GM23248 (cell line): ENCODE measurements at regions not wholly inside any gene's neighbourhood (a gene's known extent, or its start where the extent isn't known, plus 50 kb on each side); places are given as distances from the start of the nearest gene placed in this dataset.

Source experiments
- DNase-seq: peaks from one replicate; pipeline ENCODE4 v3.0.0-alpha.2; 2015
- H2AFZ ChIP-seq: fragments of 200-600 bp; sonication (generic); 2 replicates; pipeline ENCODE4 v1.6.1; 2016; ENCODE audit warnings: antibody characterized with exemption
- H3F3A ChIP-seq: fragments of 200-600 bp; sonication (generic); 2 replicates; pipeline ENCODE4 v1.6.1; 2016; ENCODE audit warnings: mild to moderate bottlenecking, antibody characterized with exemption, mixed run types; ENCODE audit not compliant: insufficient read depth
- H3K27ac ChIP-seq: fragments of 200-600 bp; sonication (generic); 2 replicates; pipeline ENCODE4 v1.5.1; 2016; ENCODE audit warnings: mild to moderate bottlenecking
- H3K27me3 ChIP-seq: fragments of 200-600 bp; sonication (generic); replicated peaks from 2 replicates; pipeline ENCODE4 v1.6.1; 2016; ENCODE audit warnings: mild to moderate bottlenecking; ENCODE audit not compliant: insufficient read depth
- H3K36me3 ChIP-seq: fragments of 200-600 bp; sonication (generic); 2 replicates; pipeline ENCODE4 v1.6.1; 2016; ENCODE audit warnings: low read depth, mild to moderate bottlenecking
- H3K4me1 ChIP-seq: fragments of 200-600 bp; sonication (generic); 2 replicates; pipeline ENCODE4 v1.6.1; 2016; ENCODE audit warnings: mild to moderate bottlenecking; ENCODE audit not compliant: insufficient read depth
- H3K4me2 ChIP-seq: fragments of 200-600 bp; sonication (generic); one replicate; pipeline ENCODE4 v1.6.1; 2016; ENCODE audit warnings: mild to moderate bottlenecking; ENCODE audit not compliant: unreplicated experiment
- H3K4me3 ChIP-seq: fragments of 200-600 bp; sonication (generic); 2 replicates; pipeline ENCODE4 v1.5.1; 2016; ENCODE audit warnings: mild to moderate bottlenecking
- H3K79me2 ChIP-seq: fragments of 200-600 bp; sonication (generic); 2 replicates; pipeline ENCODE4 v1.6.1; 2016; ENCODE audit warnings: mild to moderate bottlenecking; ENCODE audit not compliant: insufficient read depth
- H3K9ac ChIP-seq: fragments of 200-600 bp; sonication (generic); 2 replicates; pipeline ENCODE4 v1.6.1; 2016; ENCODE audit warnings: mild to moderate bottlenecking
- H3K9me2 ChIP-seq: fragments of 200-600 bp; sonication (generic); 2 replicates; pipeline ENCODE4 v1.6.1; 2016; ENCODE audit warnings: mixed run types, mild to moderate bottlenecking, moderate library complexity; ENCODE audit not compliant: insufficient read depth
- H3K9me3 ChIP-seq: fragments of 200-600 bp; sonication (generic); one replicate; pipeline ENCODE4 v1.6.1; 2017; ENCODE audit warnings: low read depth
- H4K20me1 ChIP-seq: fragments of 200-600 bp; sonication (generic); 2 replicates; pipeline ENCODE4 v1.6.0; 2016; ENCODE audit not compliant: insufficient read depth
- EZH2 ChIP-seq: fragments of 200-600 bp; sonication (generic); IDR thresholded peaks from 2 replicates; pipeline ENCODE4 v1.6.1; 2018; ENCODE audit warnings: antibody characterized with exemption, mild to moderate bottlenecking; ENCODE audit not compliant: insufficient read depth, poor library complexity, severe bottlenecking
- EZH2phosphoT487 ChIP-seq: fragments of 200-600 bp; sonication (generic); IDR thresholded peaks from 2 replicates; pipeline ENCODE4 v1.6.1; 2018; ENCODE audit warnings: antibody characterized with exemption, moderate library complexity, mild to moderate bottlenecking, low read depth; ENCODE audit not compliant: insufficient read depth
- WGBS, 2 experiments: methylation state at CpG; one replicate each; pipeline ENCODE4 v1.1.6; 2015 to 2017; ENCODE audit warnings: low lambda C conversion rate in 2 of 2, low coverage in 1 of 2; ENCODE audit errors: missing lambda C conversion rate in 2 of 2; 5-methylcytosine and 5-hydroxymethylcytosine counted together
- in situ Hi-C: fragments of 300-500 bp; cut with MboI; formaldehyde crosslinking; loops from 2 replicates; pipeline ENCODE4 v1.15.0; 2020

DNA sequence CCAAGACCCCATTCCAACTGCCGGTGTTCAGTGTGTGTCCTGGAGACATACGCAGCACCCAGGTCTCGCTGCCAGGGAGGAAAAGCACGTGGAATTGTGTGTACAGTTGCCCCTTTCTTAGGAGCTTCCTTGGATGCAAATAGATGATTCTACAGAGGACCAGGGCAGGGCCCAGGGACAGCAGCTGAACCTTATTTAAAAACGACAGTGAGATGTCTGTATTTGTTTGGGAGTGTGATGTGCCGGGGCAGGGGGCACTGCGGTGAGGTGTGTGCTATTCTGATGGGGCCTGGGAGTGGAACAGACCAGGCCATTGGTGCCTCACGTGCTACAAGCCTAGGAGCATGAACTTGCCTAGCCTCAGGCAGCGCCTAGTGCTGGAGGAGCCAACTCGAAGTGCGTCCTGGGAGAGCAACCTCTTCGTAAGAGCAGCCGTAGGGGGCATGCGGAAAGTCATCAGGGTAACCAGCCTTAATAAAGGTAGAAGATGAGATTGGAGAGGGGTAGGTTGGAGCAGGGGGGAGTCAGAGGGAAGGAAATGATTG is 98.3 kb upstream of the ESRRB start:
- TF ChIP-seq EZH2phosphoT487 (no peak), EZH2 (no peak)
- H3K4me3 ChIP-seq = no peak overlapping the region

GRCh38 chr14:76280221-76280620 is 95.7 kb upstream of the ESRRB start:
- no peaks in the 10 kb centered on the region for H3K36me3 ChIP-seq
- 13 to 16% methylated on average over 3 of the region's 3 CpGs for WGBS, 2 experiments
- H3K79me2 ChIP-seq = no peaks in the 10 kb centered on the region

More for the DNA sequence above, 98.3 kb upstream of the ESRRB start:
- in situ Hi-C loops = no loop called here
- no peak overlapping the region for H2AFZ ChIP-seq
- no peaks in the 10 kb centered on the region for H3K9me2 ChIP-seq
- H3K4me1 ChIP-seq = no peaks in the 10 kb centered on the region
- no peaks in the 10 kb centered on the region for H3K79me2 ChIP-seq
- no peak overlapping the region for H3K27ac ChIP-seq
- H3F3A ChIP-seq = no peaks in the 10 kb centered on the region
- H3K27me3 ChIP-seq = no peaks in the 10 kb centered on the region; the same call in 1 of the 2 replicates
- DNase-seq = no peak
- no peak overlapping the region for H3K4me2 ChIP-seq
- no peaks in the 10 kb centered on the region for H3K9me3 ChIP-seq
- no peaks in the 10 kb centered on the region for H4K20me1 ChIP-seq
- no peaks in the 10 kb centered on the region for H3K36me3 ChIP-seq
- WGBS, 2 experiments = 74 to 75% methylated on average over 14 of the region's 14 CpGs
- no peak overlapping the region for H3K9ac ChIP-seq

DNA sequence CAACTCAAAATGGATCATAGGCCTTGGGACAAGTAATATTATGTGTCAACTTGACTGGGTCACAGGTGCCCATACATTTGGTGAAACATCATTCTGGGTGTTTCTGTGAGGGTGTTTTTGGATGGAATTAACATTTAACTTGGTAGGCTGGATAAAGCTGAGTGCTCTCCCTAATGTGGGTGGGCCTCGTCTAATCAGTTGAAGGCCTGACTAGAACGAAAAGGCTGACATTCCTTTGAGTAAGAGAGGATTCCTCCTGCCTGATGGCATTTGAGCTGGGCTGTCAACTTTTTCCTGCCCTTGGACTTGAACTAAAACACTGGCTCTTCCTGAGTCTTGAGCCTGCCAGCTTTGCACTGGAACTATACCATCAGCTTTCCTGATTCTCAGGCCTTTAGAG is 93.4 kb upstream of the ESRRB start:
- Histone ChIP-seq H3K9me2 (no peaks in the 10 kb centered on the region), H3K27me3 (no peaks in the 10 kb centered on the region; the same call in 1 of the 2 replicates), H3K4me2 (no peak overlapping the region), H3K4me3 (no peak overlapping the region), H3F3A (no peaks in the 10 kb centered on the region), H4K20me1 (no peaks in the 10 kb centered on the region), H3K9me3 (no peaks in the 10 kb centered on the region), H2AFZ (no peak overlapping the region), H3K4me1 (no peaks in the 10 kb centered on the region), H3K9ac (no peak overlapping the region), H3K36me3 (no peaks in the 10 kb centered on the region), H3K79me2 (no peaks in the 10 kb centered on the region), H3K27ac (no peak overlapping the region)
- WGBS, 2 experiments = 34 to 43% methylated on average over 2 of the region's 2 CpGs
- in situ Hi-C loops = no loop called here
- no peak for TF ChIP-seq EZH2phosphoT487
- TF ChIP-seq EZH2 = no peak
- DNase-seq = no peak

More at GRCh38 chr14:76280221-76280620, 95.7 kb upstream of the ESRRB start:
- no peaks in the 10 kb centered on the region for H4K20me1 ChIP-seq
- no peaks in the 10 kb centered on the region for H3F3A ChIP-seq
- no peaks in the 10 kb centered on the region for H3K4me1 ChIP-seq
- H3K4me3 ChIP-seq = no peak overlapping the region
- no peak overlapping the region for H3K4me2 ChIP-seq
- in situ Hi-C loops = no loop called here
- no peak overlapping the region for H3K9ac ChIP-seq
- DNase-seq = no peak
- H3K27me3 ChIP-seq = no peaks in the 10 kb centered on the region; the same call in 1 of the 2 replicates
- no peak overlapping the region for H2AFZ ChIP-seq
- no peak for TF ChIP-seq EZH2
- no peak for TF ChIP-seq EZH2phosphoT487
- H3K27ac ChIP-seq = no peak overlapping the region
- H3K9me2 ChIP-seq = no peaks in the 10 kb centered on the region
- no peaks in the 10 kb centered on the region for H3K9me3 ChIP-seq

GRCh38 chr14:76287063-76287462 is 88.9 kb upstream of the ESRRB start:
- no peak overlapping the region for H3K4me2 ChIP-seq
- H4K20me1 ChIP-seq = no peaks in the 10 kb centered on the region
- no peak overlapping the region for H2AFZ ChIP-seq
- no peak for DNase-seq
- no peak overlapping the region for H3K4me3 ChIP-seq
- H3K79me2 ChIP-seq = no peaks in the 10 kb centered on the region
- H3K36me3 ChIP-seq = no peaks in the 10 kb centered on the region
- no peaks in the 10 kb centered on the region for H3K9me2 ChIP-seq
- H3K27me3 ChIP-seq = no peaks in the 10 kb centered on the region; the same call in 1 of the 2 replicates
- H3K9me3 ChIP-seq = no peaks in the 10 kb centered on the region
- H3K27ac ChIP-seq = no peak overlapping the region
- WGBS, 2 experiments = 73 to 85% methylated on average over 1 of the region's 1 CpG
- no peak for TF ChIP-seq EZH2
- no peak for TF ChIP-seq EZH2phosphoT487
- H3K4me1 ChIP-seq = no peaks in the 10 kb centered on the region
- in situ Hi-C loops = no loop called here
- H3K9ac ChIP-seq = no peak overlapping the region
- no peaks in the 10 kb centered on the region for H3F3A ChIP-seq

DNA sequence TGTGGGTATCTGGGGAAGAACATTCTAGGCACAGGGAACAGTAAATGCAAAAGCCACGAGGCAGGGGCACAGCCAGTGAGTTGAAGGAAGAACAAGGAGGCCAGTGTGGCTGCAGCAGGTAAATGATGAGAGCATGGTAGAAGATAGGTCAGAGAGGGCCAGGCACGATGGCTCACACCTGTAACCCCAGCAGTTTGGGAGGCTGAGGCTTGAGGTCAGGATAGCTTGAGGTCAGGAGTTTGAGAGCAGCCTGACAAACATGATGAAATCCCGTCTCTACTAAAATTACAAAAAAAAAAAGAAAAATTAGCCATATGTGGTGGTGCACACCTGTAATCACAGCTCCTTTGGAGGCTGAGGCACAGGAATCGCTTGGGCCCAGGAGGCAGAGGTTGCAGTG is 86.7 kb upstream of the ESRRB start:
- Histone ChIP-seq H3K4me3 (no peak overlapping the region), H3K9me3 (no peaks in the 10 kb centered on the region), H3K79me2 (no peaks in the 10 kb centered on the region), H4K20me1 (no peaks in the 10 kb centered on the region), H3K27me3 (no peaks in the 10 kb centered on the region; the same call in 1 of the 2 replicates), H3K4me2 (no peak overlapping the region), H3K9me2 (no peaks in the 10 kb centered on the region), H3K9ac (no peak overlapping the region), H3K36me3 (no peaks in the 10 kb centered on the region), H3K4me1 (no peaks in the 10 kb centered on the region), H3F3A (no peaks in the 10 kb centered on the region), H2AFZ (no peak overlapping the region), H3K27ac (no peak overlapping the region)
- WGBS, 2 experiments = 35 to 36% methylated on average over 4 of the region's 4 CpGs
- DNase-seq = no peak
- TF ChIP-seq EZH2phosphoT487 = no peak
- TF ChIP-seq EZH2 = no peak
- in situ Hi-C loops = no loop called here
